Adipocyte (in vitro differentiated cells): ENCODE measurements at regions not wholly inside any gene's neighbourhood (a gene's known extent, or its start where the extent isn't known, plus 50 kb on each side); places are given as distances from the start of the nearest gene placed in this dataset.
A peak's percentile ranks its signal among the peaks of the same experiment; 100 is the strongest.

Source experiments
- DNase-seq: peaks from one replicate; pipeline ENCODE4 v3.0.0-alpha.2; 2015; ENCODE audit warnings: low read depth
- H3K27me3 ChIP-seq: replicated peaks from 2 replicates; pipeline ENCODE4 v1.7.0; 2013; ENCODE audit warnings: mild to moderate bottlenecking, low read length, moderate library complexity; ENCODE audit not compliant: control insufficient read depth, insufficient read depth
- H3K36me3 ChIP-seq: 2 replicates; pipeline ENCODE4 v1.7.0; 2013; ENCODE audit warnings: low read length, mild to moderate bottlenecking, moderate library complexity; ENCODE audit not compliant: control insufficient read depth, insufficient read depth, severe bottlenecking
- H3K4me1 ChIP-seq: 2 replicates; pipeline ENCODE4 v1.7.0; 2013; ENCODE audit warnings: mild to moderate bottlenecking, low read length, moderate library complexity; ENCODE audit not compliant: control insufficient read depth, insufficient read depth
- H3K4me3 ChIP-seq: 2 replicates; pipeline ENCODE4 v1.7.0; 2013; ENCODE audit warnings: mild to moderate bottlenecking, low read length, moderate library complexity
- H3K9ac ChIP-seq: 2 replicates; pipeline ENCODE4 v1.7.0; 2013; ENCODE audit warnings: mild to moderate bottlenecking, low read length, moderate library complexity
- H3K9me3 ChIP-seq: 2 replicates; pipeline ENCODE4 v1.7.0; 2013; ENCODE audit warnings: mild to moderate bottlenecking, low read length, moderate library complexity; ENCODE audit not compliant: control insufficient read depth

DNA sequence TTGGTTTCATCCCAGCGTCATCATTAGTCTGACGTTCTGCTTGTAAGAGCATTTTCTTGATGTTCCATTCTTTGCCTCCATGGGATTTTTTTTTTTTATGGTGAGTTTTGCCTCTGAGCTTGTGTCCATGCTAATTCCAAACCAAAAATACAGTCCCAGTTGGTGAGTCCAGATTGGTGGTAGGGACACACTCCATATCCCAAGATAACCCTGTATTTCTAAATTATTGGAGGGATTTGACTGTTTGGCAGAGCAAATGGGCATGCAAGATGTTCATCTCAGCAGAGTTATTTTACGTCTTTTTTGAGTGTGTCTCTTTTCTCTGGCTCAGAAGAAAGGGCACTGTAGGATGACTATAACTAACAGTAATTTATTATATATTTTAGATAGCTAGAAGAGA is 526.8 kb upstream of the CFAP20DC start:
- no peak for DNase-seq
- Histone ChIP-seq H3K4me3 (no peak overlapping the region), H3K4me1 (peaks cover 19% of the 10 kb centered on the region), H3K36me3 (no peaks in the 10 kb centered on the region), H3K27me3 (no peaks in the 10 kb centered on the region), H3K9ac (no peak overlapping the region), H3K9me3 (no peaks in the 10 kb centered on the region)

DNA sequence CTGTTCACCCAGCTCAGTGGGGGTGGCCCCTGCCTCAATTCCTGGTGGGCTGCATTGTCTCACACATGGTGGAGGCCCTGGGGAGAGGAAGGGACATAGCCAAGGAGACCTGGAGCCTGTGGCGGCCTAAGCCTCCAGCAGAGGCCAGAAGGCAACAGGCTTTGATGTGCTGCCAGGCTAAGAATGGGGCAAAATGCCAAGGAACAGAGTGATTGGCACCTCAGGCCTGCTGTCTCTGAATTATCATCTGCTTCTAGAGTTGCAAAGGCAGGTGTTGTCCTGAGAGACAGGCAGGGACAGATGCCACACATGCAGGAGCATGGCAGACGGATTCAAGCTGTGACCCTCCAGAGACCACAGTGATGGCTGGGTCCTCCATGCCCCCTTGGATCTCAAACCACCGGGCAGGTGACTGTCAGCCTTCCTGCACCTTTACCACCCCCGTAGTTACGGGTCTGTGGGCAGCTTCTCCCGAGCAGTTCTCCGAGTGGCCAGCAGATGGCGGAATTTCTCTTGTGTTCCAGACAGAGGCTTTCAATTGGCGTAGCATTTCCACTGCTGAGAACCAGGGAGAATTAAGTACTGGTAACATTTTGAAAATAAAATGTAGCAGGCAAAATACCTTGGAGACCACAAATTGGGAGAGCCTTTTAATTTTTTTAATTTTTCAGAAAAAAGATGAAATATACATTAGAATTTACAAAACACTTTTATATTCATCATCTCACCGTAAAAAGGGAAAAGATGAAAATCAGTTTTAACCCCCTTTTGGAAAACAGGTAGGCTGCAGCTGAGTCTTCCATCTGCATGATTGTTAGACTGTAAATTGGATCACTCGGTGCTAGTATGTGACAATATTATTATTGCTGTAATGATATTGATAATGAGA is 525.5 kb upstream of the CFAP20DC start:
- Histone ChIP-seq H3K4me1 (peaks cover 19% of the 10 kb centered on the region), H3K27me3 (no peaks in the 10 kb centered on the region), H3K9ac (no peak overlapping the region), H3K36me3 (no peaks in the 10 kb centered on the region), H3K9me3 (no peaks in the 10 kb centered on the region), H3K4me3 (no peak overlapping the region)
- DNase-seq = peak; percentile 88

DNA sequence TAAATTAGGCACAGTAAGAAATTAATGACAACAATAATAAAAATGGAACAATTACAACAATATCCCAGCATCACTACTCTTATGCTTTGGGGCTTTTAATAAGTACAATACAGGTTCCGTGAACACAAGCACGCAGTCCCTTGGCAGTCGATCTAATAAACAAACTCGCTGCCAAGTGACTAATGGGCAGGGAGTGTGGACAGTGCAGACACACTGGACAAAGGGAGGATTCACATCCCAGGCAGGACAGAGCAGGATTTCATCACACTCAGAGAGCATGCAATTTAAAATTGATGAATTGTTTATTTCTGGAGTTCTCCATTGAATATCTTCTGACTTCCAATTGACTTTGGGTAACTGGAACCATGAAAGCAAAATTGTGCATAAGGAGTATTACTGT is 524.1 kb upstream of the CFAP20DC start:
- Histone ChIP-seq H3K36me3 (no peaks in the 10 kb centered on the region), H3K27me3 (no peaks in the 10 kb centered on the region)
- no peak for DNase-seq

DNA sequence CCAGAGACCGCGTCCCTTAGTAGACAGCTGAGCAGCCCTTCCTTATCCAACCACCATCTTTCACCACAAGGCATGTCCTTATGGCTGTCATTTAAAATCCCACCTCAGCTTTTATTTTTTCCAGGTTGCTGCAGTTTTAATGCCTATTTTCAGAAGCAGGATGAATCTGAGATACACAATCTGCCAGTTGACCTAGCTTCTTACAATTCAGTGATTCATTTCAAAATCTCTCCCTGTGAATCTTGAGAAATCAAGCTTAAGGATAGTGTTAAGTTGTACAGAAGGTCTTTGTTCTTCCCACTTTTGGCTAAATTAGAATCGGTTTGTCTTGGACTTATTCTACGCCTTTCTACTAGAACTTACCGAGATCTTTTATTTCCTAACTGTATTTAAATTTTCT is 522.3 kb upstream of the CFAP20DC start:
- H3K27me3 ChIP-seq = no peaks in the 10 kb centered on the region
- no peaks in the 10 kb centered on the region for H3K36me3 ChIP-seq
- DNase-seq = peak; percentile 22
- H3K4me1 ChIP-seq = peaks cover 19% of the 10 kb centered on the region
- H3K9me3 ChIP-seq = no peaks in the 10 kb centered on the region
- H3K4me3 ChIP-seq = no peak overlapping the region
- H3K9ac ChIP-seq = no peak overlapping the region

More for the DNA sequence above, 524.1 kb upstream of the CFAP20DC start:
- Histone ChIP-seq H3K4me1 (peaks cover 19% of the 10 kb centered on the region), H3K9ac (no peak overlapping the region), H3K4me3 (no peak overlapping the region), H3K9me3 (no peaks in the 10 kb centered on the region)

DNA sequence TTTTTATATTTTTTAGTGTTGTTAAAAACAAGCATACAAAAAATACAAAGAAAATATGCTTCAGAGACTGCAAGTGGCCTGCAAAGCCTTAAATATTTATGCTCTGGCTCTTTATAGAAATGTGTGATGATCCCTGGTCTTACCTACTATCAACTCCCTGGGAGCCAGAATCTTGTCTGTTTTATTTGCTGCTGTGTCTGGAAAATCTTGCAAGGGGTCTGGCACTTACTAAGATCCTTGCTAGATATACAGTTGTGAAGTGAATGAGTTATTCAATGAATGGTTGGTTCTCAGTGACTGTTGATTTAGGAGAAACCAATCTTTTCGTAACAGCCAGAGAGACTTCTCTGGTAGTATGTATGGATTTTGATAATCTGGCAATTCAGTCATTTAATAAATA is 521.0 kb upstream of the CFAP20DC start:
- Histone ChIP-seq H3K9me3 (no peaks in the 10 kb centered on the region), H3K4me1 (peaks cover 19% of the 10 kb centered on the region), H3K27me3 (no peaks in the 10 kb centered on the region), H3K4me3 (no peak overlapping the region), H3K36me3 (no peaks in the 10 kb centered on the region), H3K9ac (no peak overlapping the region)
- no peak for DNase-seq

DNA sequence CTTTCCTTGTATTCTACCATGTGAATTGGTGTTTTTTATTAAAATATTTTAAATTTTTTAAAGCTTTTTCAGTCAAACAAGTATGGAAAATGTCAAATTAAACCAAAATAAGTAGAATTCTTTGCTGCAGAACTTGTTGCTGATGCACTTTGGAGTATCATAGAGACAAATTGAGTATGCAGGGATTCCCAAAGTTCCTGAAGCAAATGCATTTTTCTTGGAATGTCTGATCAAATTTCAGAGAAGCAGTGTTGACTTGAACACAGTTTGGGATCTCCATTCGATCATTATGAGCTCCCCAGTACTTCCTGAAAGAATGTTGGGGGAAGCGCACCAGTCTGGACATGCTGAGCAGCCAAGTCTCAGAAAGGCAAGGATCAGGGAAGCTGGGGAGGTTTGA is 517.8 kb upstream of the CFAP20DC start:
- H3K9ac ChIP-seq = no peak overlapping the region

DNA sequence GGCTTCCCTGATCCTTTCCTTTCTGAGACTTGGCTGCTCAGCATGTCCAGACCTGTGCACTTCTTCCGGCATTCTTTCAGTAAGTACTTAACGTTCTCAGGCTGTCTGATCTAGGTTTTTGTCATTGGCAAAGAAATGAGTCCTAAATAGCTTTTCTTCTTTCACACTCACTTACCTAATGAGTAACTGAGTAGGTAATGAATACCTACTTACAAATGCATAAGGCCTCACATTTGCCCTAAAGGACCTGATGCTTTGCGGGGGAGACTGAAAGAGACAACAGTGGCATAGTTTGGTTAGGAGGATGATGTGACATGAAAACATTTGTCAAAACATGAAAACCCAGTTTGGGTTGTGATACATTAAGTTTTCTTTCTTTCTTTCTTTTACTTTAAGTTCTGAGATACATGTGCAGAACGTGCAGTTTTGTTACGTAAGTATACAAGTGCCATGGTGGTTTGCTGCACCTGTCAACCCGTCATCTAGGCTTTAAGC is 516.7 kb upstream of the CFAP20DC start:
- no peak for DNase-seq
- Histone ChIP-seq H3K9me3 (no peaks in the 10 kb centered on the region), H3K27me3 (no peaks in the 10 kb centered on the region), H3K4me3 (no peak overlapping the region), H3K36me3 (no peaks in the 10 kb centered on the region), H3K4me1 (peaks cover 16% of the 10 kb centered on the region), H3K9ac (no peak overlapping the region)

More for the DNA sequence above, 517.8 kb upstream of the CFAP20DC start:
- no peaks in the 10 kb centered on the region for H3K27me3 ChIP-seq
- H3K4me3 ChIP-seq = no peak overlapping the region
- DNase-seq = no peak
- no peaks in the 10 kb centered on the region for H3K36me3 ChIP-seq
- no peaks in the 10 kb centered on the region for H3K9me3 ChIP-seq
- peaks cover 21% of the 10 kb centered on the region for H3K4me1 ChIP-seq

DNA sequence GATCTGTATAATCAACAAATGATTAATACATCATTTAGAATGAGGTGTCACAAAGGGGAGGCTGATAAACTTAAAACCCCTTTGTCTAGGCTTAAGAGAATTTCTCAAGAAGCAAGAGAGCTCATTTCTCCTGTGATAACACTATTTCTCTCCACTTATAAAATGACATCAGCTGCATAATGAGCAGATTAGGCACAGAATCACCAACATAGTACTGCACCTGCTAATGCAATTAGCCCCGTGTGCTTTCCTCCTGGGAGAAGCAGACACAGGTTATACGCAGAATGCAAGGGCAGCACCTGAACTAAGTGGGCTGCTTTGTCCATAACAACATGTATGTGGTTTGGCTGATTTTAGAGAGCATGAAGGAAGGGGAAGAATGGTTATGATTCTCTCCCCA is 515.3 kb upstream of the CFAP20DC start:
- Histone ChIP-seq H3K9ac (no peak overlapping the region), H3K4me3 (no peak overlapping the region), H3K36me3 (no peaks in the 10 kb centered on the region), H3K4me1 (peaks cover 19% of the 10 kb centered on the region), H3K9me3 (no peaks in the 10 kb centered on the region), H3K27me3 (no peaks in the 10 kb centered on the region)
- DNase-seq = no peak

DNA sequence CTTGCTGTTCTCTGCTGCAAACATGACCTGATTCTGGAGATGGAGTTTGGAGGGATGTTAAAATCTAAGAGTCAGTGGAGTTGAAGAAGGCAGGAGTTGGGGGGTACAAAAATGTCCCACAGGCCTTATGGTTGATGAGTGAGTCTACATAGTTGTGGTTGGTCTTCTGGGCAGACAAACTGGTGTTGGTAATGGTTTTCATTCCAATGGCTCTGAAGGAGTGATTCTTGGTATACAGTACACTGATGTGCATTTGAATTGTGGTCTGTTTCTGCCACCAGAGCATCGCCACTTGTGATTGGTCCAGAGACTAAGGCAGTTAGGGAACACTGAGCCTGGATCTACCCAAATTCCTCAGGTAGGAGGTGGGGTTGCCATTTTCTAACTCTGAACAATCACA is 514.1 kb upstream of the CFAP20DC start:
- Histone ChIP-seq H3K9me3 (no peaks in the 10 kb centered on the region), H3K36me3 (no peaks in the 10 kb centered on the region), H3K9ac (no peak overlapping the region), H3K4me3 (no peak overlapping the region), H3K4me1 (peaks cover 30% of the 10 kb centered on the region), H3K27me3 (no peaks in the 10 kb centered on the region)
- DNase-seq = no peak

DNA sequence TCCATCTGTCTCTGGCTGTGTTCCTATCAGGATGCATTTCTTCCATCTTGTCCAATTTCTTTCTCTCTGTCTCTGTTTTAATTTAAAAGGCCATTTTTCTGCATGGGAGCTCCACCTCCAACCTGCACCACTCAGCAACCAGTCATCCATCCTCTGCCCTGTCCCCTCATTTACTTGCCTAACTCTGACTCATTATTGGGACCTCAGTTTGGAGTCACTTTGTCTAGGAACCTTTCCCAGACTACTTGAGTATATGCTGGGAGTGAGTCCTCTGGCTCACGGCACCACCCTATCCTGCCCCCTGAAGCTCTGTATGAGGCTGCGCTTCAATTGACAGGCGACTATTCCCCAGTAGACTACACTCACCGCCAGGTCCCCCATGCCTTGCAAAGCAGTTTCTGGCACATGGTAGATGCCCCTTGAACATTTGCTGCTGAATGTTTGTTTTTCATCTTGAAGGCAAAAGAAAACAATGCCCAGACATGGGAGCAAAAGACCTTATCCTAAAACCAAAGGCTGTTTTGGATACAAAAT is 513.3 kb upstream of the CFAP20DC start:
- Histone ChIP-seq H3K4me3 (no peak overlapping the region), H3K27me3 (no peaks in the 10 kb centered on the region), H3K36me3 (no peaks in the 10 kb centered on the region), H3K9me3 (no peaks in the 10 kb centered on the region), H3K9ac (no peak overlapping the region), H3K4me1 (peaks cover 33% of the 10 kb centered on the region)
- no peak for DNase-seq

DNA sequence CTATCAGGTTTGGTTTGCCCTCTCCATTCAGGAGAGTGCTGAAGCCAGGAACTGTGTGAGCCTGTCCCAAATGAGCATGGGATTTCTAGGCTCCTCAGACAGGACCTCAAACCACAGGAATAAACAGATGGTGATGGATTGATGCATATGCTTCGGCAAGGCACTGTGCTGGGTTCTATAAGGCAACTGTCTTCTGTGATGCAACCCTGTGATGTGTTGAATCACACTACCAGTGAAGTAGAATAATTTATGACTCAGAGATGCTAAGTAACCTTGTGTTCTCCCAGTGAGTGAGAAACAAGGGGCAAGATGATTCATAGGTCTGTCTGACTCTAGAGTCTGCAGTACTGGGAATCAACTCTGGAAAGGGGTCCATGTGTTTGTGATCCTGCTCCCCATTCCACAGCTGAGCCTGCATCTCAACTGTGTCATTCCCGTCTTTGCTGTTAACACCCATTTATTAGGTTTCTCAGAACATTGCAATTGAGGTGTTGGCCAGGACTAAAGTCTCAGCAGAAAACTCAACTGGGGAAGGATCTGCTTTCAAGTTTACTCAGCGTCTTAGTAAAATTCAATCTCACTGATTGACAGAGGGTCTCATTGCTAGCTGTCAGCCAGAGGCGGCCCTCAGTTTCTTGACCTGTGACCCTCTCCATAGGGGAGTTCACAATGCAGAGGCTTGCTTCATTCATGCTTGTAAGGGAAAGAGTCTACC is 510.1 kb upstream of the CFAP20DC start:
- Histone ChIP-seq H3K4me3 (no peak overlapping the region), H3K36me3 (no peaks in the 10 kb centered on the region), H3K9me3 (no peaks in the 10 kb centered on the region), H3K27me3 (no peaks in the 10 kb centered on the region), H3K4me1 (peaks cover 39% of the 10 kb centered on the region), H3K9ac (peak overlapping the region; percentile 30)
- DNase-seq = peak; percentile 91
